Tibial nerve (tissue), 4 donors: ENCODE measurements at regions not wholly inside any gene's neighbourhood (a gene's known extent, or its start where the extent isn't known, plus 50 kb on each side); places are given as distances from the start of the nearest gene placed in this dataset.

Experiments used
- EP300 ChIP-seq, 2 donors: sonication (generic); formaldehyde crosslinking; IDR thresholded peaks; one replicate each; pipeline ENCODE4 v1.6.1; 2017; ENCODE audit warnings: antibody characterized with exemption in 2 of 2, mild to moderate bottlenecking in 1 of 2
- POLR2A ChIP-seq, 2 donors: fragments of 450-650 bp; IDR thresholded peaks; one replicate each; pipeline ENCODE4 v1.6.1; 2017; ENCODE audit warnings: antibody characterized with exemption in 2 of 2, mild to moderate bottlenecking in 2 of 2, moderate library complexity in 2 of 2
- TF ChIP-seq, protein P1 (sequence below), 5 experiments: fragments of 200-600 bp in 3 of 5; fragments of 450-650 bp in 2 of 5; sonication (generic) in 3 of 5; IDR thresholded peaks; one replicate each; pipeline ENCODE4 v1.5.1; 2016 to 2019; ENCODE audit warnings: antibody characterized with exemption in 5 of 5, mild to moderate bottlenecking in 3 of 5, moderate library complexity in 2 of 5

- TF ChIP-seq EP300 (IDR thresholded peaks at IDR 0.05) = no peak
- TF ChIP-seq, protein P1, sequence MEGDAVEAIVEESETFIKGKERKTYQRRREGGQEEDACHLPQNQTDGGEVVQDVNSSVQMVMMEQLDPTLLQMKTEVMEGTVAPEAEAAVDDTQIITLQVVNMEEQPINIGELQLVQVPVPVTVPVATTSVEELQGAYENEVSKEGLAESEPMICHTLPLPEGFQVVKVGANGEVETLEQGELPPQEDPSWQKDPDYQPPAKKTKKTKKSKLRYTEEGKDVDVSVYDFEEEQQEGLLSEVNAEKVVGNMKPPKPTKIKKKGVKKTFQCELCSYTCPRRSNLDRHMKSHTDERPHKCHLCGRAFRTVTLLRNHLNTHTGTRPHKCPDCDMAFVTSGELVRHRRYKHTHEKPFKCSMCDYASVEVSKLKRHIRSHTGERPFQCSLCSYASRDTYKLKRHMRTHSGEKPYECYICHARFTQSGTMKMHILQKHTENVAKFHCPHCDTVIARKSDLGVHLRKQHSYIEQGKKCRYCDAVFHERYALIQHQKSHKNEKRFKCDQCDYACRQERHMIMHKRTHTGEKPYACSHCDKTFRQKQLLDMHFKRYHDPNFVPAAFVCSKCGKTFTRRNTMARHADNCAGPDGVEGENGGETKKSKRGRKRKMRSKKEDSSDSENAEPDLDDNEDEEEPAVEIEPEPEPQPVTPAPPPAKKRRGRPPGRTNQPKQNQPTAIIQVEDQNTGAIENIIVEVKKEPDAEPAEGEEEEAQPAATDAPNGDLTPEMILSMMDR (IDR thresholded peaks at IDR 0.05) = no peak
- no peak for TF ChIP-seq POLR2A (IDR thresholded peaks at IDR 0.05)
Measured at GRCh38 chr5:175325681-175326080, 118.3 kb downstream of the DRD1 start.
